ENCODE measurements at regions not wholly inside any gene's neighbourhood (a gene's known extent, or its start where the extent isn't known, plus 50 kb on each side); places are given as distances from the start of the nearest gene placed in this dataset.

DNA sequence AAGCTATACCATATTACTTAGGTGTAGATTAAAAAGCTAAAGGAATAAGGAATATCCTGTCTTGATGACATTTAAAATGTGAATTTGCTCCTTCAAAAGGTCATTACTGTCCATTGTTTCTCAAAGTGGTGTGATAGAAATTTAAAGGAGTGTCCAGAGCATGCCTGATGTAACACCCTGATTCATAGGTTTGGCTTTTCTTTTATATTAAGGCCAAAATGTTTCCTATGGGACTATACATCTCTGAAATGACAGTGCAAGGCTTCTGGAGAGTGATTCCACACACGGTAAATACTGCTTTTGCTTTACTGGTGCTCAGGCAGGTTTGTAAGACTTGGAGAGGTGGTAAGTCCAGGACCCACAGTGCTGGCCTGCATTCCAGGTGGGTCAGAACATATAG is 289.9 kb downstream of the RFC3 start:
- H3K4me3 ChIP-seq (ENCODE audit: low read depth, low read length) = no peak overlapping the region
- ChIA-PET POLR2A (no interaction called here), CTCF (no interaction called here)
- TF ChIP-seq GFI1B (tag by site-specific recombination; IDR thresholded peaks at IDR 0.05) (no peak), ZNF175 (tag by site-specific recombination; IDR thresholded peaks at IDR 0.05) (no peak), ZNF707 (tag by site-specific recombination; IDR thresholded peaks at IDR 0.05) (no peak), ZNF132 (tag by site-specific recombination; IDR thresholded peaks at IDR 0.05; ENCODE audit: borderline replicate concordance) (no peak), ZNF792 (tag by site-specific recombination; IDR thresholded peaks at IDR 0.05) (no peak), ZNF366 (tag by site-specific recombination; conservative IDR thresholded peaks at IDR 0.05) (no peak), ZNF184 (tag by site-specific recombination; IDR thresholded peaks at IDR 0.05) (no peak), ZSCAN18 (tag by site-specific recombination; IDR thresholded peaks at IDR 0.05) (no peak), MYNN (tag by site-specific recombination; IDR thresholded peaks at IDR 0.05; ENCODE audit: borderline replicate concordance) (no peak)
- H3K4me1 ChIP-seq (ENCODE audit: control insufficient read depth, insufficient read depth, low read length) = no peaks in the 10 kb centered on the region
- no peaks in the 10 kb centered on the region for H3K9me3 ChIP-seq (ENCODE audit: control insufficient read depth, insufficient read depth, low read depth, low read length)
- no peak overlapping the region for H3K27ac ChIP-seq (ENCODE audit: extremely low read depth, low read depth, low read length)
- no peaks in the 10 kb centered on the region for H3K36me3 ChIP-seq (ENCODE audit: control insufficient read depth in 2 of 2, insufficient read depth in 1 of 2, low read length in 2 of 2)

DNA sequence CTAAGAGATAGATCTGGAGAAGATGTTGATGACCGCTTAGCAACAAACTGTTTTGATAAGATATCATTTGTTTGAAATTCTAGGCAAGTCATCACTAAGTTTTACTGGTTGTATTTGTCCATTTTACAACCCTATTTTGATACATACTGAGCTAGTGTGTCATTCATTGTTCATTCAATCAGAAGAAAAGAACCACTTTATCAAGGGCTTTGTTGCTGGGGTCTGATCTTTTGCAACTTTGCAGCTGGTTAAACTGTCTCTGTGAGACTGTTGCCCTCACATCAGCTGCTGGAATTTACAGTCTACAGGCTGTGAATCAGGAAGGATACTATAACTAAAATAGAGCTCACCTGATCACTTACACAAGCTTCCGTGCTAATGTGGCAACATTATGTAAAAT is 290.5 kb downstream of the RFC3 start:
- TF ChIP-seq GLI4 (tag by site-specific recombination; IDR thresholded peaks at IDR 0.05) (no peak), ZNF529 (tag by site-specific recombination; IDR thresholded peaks at IDR 0.05; ENCODE audit: insufficient replicate concordance) (no peak), ZIC2 (tag by site-specific recombination; IDR thresholded peaks at IDR 0.05) (no peak), ZNF791 (tag by site-specific recombination; IDR thresholded peaks at IDR 0.05) (no peak), ZNF510 (tag by site-specific recombination; IDR thresholded peaks at IDR 0.05; ENCODE audit: insufficient replicate concordance) (no peak), ZNF677 (tag by site-specific recombination; IDR thresholded peaks at IDR 0.05) (no peak), ZNF174 (tag by site-specific recombination; IDR thresholded peaks at IDR 0.05) (no peak), KLF8 (tag by site-specific recombination; IDR thresholded peaks at IDR 0.05) (no peak), ZFP3 (tag by site-specific recombination; IDR thresholded peaks at IDR 0.05; ENCODE audit: low read depth) (no peak), TCF7L2 (IDR thresholded peaks at IDR 0.05; ENCODE audit: borderline replicate concordance, low read depth, low read length) (no peak), ZNF433 (tag by site-specific recombination; IDR thresholded peaks at IDR 0.05; ENCODE audit: low read depth) (no peak), IKZF3 (tag by site-specific recombination; IDR thresholded peaks at IDR 0.05) (no peak), ZNF544 (tag by site-specific recombination; IDR thresholded peaks at IDR 0.05) (no peak), ZNF626 (tag by site-specific recombination; IDR thresholded peaks at IDR 0.05) (no peak), ZNF24 (tag by site-specific recombination; IDR thresholded peaks at IDR 0.05) (no peak), ZSCAN16 (tag by site-specific recombination; IDR thresholded peaks at IDR 0.05) (no peak)
- TF ChIP-seq, protein P1, sequence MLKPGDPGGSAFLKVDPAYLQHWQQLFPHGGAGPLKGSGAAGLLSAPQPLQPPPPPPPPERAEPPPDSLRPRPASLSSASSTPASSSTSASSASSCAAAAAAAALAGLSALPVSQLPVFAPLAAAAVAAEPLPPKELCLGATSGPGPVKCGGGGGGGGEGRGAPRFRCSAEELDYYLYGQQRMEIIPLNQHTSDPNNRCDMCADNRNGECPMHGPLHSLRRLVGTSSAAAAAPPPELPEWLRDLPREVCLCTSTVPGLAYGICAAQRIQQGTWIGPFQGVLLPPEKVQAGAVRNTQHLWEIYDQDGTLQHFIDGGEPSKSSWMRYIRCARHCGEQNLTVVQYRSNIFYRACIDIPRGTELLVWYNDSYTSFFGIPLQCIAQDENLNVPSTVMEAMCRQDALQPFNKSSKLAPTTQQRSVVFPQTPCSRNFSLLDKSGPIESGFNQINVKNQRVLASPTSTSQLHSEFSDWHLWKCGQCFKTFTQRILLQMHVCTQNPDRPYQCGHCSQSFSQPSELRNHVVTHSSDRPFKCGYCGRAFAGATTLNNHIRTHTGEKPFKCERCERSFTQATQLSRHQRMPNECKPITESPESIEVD (tag by site-specific recombination; IDR thresholded peaks at IDR 0.05) = no peak
- TF ChIP-seq, protein P2, sequence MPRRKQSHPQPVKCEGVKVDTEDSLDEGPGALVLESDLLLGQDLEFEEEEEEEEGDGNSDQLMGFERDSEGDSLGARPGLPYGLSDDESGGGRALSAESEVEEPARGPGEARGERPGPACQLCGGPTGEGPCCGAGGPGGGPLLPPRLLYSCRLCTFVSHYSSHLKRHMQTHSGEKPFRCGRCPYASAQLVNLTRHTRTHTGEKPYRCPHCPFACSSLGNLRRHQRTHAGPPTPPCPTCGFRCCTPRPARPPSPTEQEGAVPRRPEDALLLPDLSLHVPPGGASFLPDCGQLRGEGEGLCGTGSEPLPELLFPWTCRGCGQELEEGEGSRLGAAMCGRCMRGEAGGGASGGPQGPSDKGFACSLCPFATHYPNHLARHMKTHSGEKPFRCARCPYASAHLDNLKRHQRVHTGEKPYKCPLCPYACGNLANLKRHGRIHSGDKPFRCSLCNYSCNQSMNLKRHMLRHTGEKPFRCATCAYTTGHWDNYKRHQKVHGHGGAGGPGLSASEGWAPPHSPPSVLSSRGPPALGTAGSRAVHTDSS (tag by site-specific recombination; IDR thresholded peaks at IDR 0.05) = no peak
- ChIA-PET CTCF (no interaction called here), POLR2A (no interaction called here)
- H3K9me3 ChIP-seq (ENCODE audit: control insufficient read depth, insufficient read depth, low read depth, low read length) = no peaks in the 10 kb centered on the region
- no peak overlapping the region for H3K27ac ChIP-seq (ENCODE audit: extremely low read depth, low read depth, low read length)
- H3K4me1 ChIP-seq (ENCODE audit: control insufficient read depth, insufficient read depth, low read length) = no peaks in the 10 kb centered on the region
- no peak overlapping the region for H3K4me3 ChIP-seq (ENCODE audit: low read depth, low read length)
- H3K36me3 ChIP-seq (ENCODE audit: control insufficient read depth in 2 of 2, insufficient read depth in 1 of 2, low read length in 2 of 2) = no peaks in the 10 kb centered on the region
